Vagina (tissue), 2 donors: ENCODE measurements at regions not wholly inside any gene's neighbourhood (a gene's known extent, or its start where the extent isn't known, plus 50 kb on each side); places are given as distances from the start of the nearest gene placed in this dataset.

Experiments used
- CTCF ChIP-seq, 3 experiments: fragments of 450-650 bp in 2 of 3; fragments of 200-600 bp in 1 of 3; sonication (generic) in 1 of 3; IDR thresholded peaks; one replicate each; pipeline ENCODE4 v1.5.1; 2017 to 2019; ENCODE audit warnings: antibody characterized with exemption in 3 of 3, mild to moderate bottlenecking in 2 of 3, moderate library complexity in 2 of 3
- POLR2A ChIP-seq, 2 donors: fragments of 450-650 bp; IDR thresholded peaks; one replicate each; pipeline ENCODE4 v1.6.1; 2017; ENCODE audit warnings: antibody characterized with exemption in 2 of 2, mild to moderate bottlenecking in 2 of 2, moderate library complexity in 2 of 2

GRCh38 chr11:69554849-69555248 lies 73.4 kb downstream of the LINC01488 start:
- TF ChIP-seq CTCF (IDR thresholded peaks at IDR 0.05) (no peak), POLR2A (IDR thresholded peaks at IDR 0.05) (no peak)
